IMR-90 (cell line): ENCODE measurements at regions not wholly inside any gene's neighbourhood (a gene's known extent, or its start where the extent isn't known, plus 50 kb on each side); places are given as distances from the start of the nearest gene placed in this dataset.

ENCODE experiments used
- ATAC-seq: fragments of 200-7000 bp; cut with Tn5 transposase; 2 replicates; pipeline ENCODE4 v1.9.1; 2020; ENCODE audit warnings: low read depth, mild to moderate bottlenecking, moderate library complexity
- BruUV-seq: library from RNA; stranded (reverse); fragments of 400-500 nt; replicated peaks from 2 replicates; lab custom pipeline; 2021; lab: Mats Ljungman, UMichigan
- CTCF ChIA-PET: fragments of 300-600 bp; formaldehyde crosslinking; extraction: SDS; loops from one replicate; lab custom pipeline; 2021; ENCODE audit warnings: antibody characterized with exemption; lab: Yijun Ruan, JAX
- POLR2A ChIA-PET: fragments of 300-600 bp; sonication (Branson Sonifier 250); formaldehyde crosslinking; loops from one replicate; lab custom pipeline; 2022; ENCODE audit warnings: antibody characterized with exemption; ENCODE audit not compliant: unreplicated experiment; lab: Charles Lee
- DNase-seq: peaks from one replicate; pipeline ENCODE4 v3.0.0; 2013
- H2AFZ ChIP-seq: replicated peaks from 2 replicates; pipeline ENCODE3; 2013; ENCODE audit warnings: low read length, mild to moderate bottlenecking; ENCODE audit not compliant: poor library complexity
- H2AK5ac ChIP-seq: 2 replicates; pipeline ENCODE4 v1.6.1; 2013; ENCODE audit warnings: low read depth, low read length, inconsistent platforms
- H2AK9ac ChIP-seq: replicated peaks from 2 replicates; pipeline ENCODE3; 2013; ENCODE audit warnings: mild to moderate bottlenecking, low read depth, low read length, moderate library complexity; ENCODE audit not compliant: poor library complexity
- H2BK120ac ChIP-seq: 2 replicates; pipeline ENCODE4 v1.6.1; 2013; ENCODE audit warnings: low read depth, low read length, inconsistent platforms
- H2BK15ac ChIP-seq: 3 replicates; pipeline ENCODE4 v1.6.1; 2013; ENCODE audit warnings: low read depth, low read length, inconsistent platforms
- H2BK20ac ChIP-seq: 2 replicates; pipeline ENCODE4 v1.6.1; 2013; ENCODE audit warnings: low read depth, mild to moderate bottlenecking, inconsistent platforms, low read length, moderate library complexity
- H2BK5ac ChIP-seq: 2 replicates; pipeline ENCODE4 v1.6.1; 2013; ENCODE audit warnings: mild to moderate bottlenecking, low read depth, low read length, inconsistent platforms; ENCODE audit not compliant: poor library complexity, severe bottlenecking
- H3K14ac ChIP-seq: replicated peaks from 2 replicates; pipeline ENCODE4 v1.6.1; 2013; ENCODE audit warnings: low read depth, low read length, inconsistent platforms
- H3K18ac ChIP-seq: 2 replicates; pipeline ENCODE4 v1.6.1; 2013; ENCODE audit warnings: low read depth, low read length, control low read depth
- H3K23ac ChIP-seq: 2 replicates; pipeline ENCODE4 v1.6.1; 2013; ENCODE audit warnings: low read depth, low read length, inconsistent platforms
- H3K27ac ChIP-seq: 2 replicates; pipeline ENCODE4 v1.5.1; 2013; ENCODE audit warnings: mild to moderate bottlenecking, control low read depth, low read length; ENCODE audit not compliant: insufficient read depth
- H3K27me3 ChIP-seq: 2 replicates; pipeline ENCODE4 v1.6.1; 2013; ENCODE audit warnings: low read length; ENCODE audit not compliant: control insufficient read depth, insufficient read depth
- H3K36me3 ChIP-seq: 2 replicates; pipeline ENCODE4 v1.6.1; 2013; ENCODE audit warnings: low read length, mixed read lengths; ENCODE audit not compliant: control insufficient read depth, insufficient read depth
- H3K4ac ChIP-seq: 2 replicates; pipeline ENCODE4 v1.6.1; 2013; ENCODE audit warnings: low read depth, low read length, inconsistent platforms
- H3K4me1 ChIP-seq: 2 replicates; pipeline ENCODE4 v1.6.1; 2013; ENCODE audit warnings: low read length, mixed read lengths; ENCODE audit not compliant: control insufficient read depth, insufficient read depth
- H3K4me2 ChIP-seq: 2 replicates; pipeline ENCODE4 v1.6.1; 2013; ENCODE audit warnings: low read depth, mild to moderate bottlenecking, control low read depth, low read length, moderate library complexity
- H3K4me3 ChIP-seq: 2 replicates; pipeline ENCODE4 v1.5.1; 2013; ENCODE audit warnings: low read depth, mild to moderate bottlenecking, control low read depth, low read length, moderate library complexity; ENCODE audit not compliant: insufficient read depth
- H3K56ac ChIP-seq: 2 replicates; pipeline ENCODE4 v1.6.1; 2013; ENCODE audit warnings: low read length, inconsistent platforms; ENCODE audit not compliant: insufficient read depth; ENCODE audit errors: extremely low read depth
- H3K79me1 ChIP-seq, 2 experiments: 2 replicates each; pipeline ENCODE4 v1.6.1; 2013; ENCODE audit warnings: low read length in 2 of 2, inconsistent platforms in 1 of 2, low read depth in 1 of 2
- H3K9ac ChIP-seq: 2 replicates; pipeline ENCODE4 v1.6.1; 2013; ENCODE audit warnings: low read depth, low read length, control low read depth
- H3K9me1 ChIP-seq: 2 replicates; pipeline ENCODE4 v1.6.1; 2013; ENCODE audit warnings: low read length, inconsistent platforms; ENCODE audit not compliant: insufficient read depth
- H3K9me3 ChIP-seq: 2 replicates; pipeline ENCODE4 v1.6.1; 2013; ENCODE audit warnings: low read length; ENCODE audit not compliant: control insufficient read depth, insufficient read depth
- H4K20me1 ChIP-seq: 2 replicates; pipeline ENCODE4 v1.6.1; 2013; ENCODE audit warnings: low read length, inconsistent platforms; ENCODE audit not compliant: insufficient read depth
- H4K5ac ChIP-seq: 2 replicates; pipeline ENCODE4 v1.6.1; 2013; ENCODE audit warnings: mild to moderate bottlenecking, low read depth, low read length, control low read depth
- H4K8ac ChIP-seq, 2 experiments: 2 replicates each; pipeline ENCODE4 v1.6.1; 2013; ENCODE audit warnings: low read depth in 2 of 2, low read length in 2 of 2, control low read depth in 1 of 2, inconsistent platforms in 1 of 2
- H4K91ac ChIP-seq: 2 replicates; pipeline ENCODE4 v1.6.1; 2013; ENCODE audit warnings: low read depth, low read length, inconsistent platforms; ENCODE audit not compliant: insufficient read depth
- BHLHE40 ChIP-seq: fragments of 150-350 bp; IDR thresholded peaks from 2 replicates; pipeline ENCODE4 v1.6.1; 2016; ENCODE audit warnings: mild to moderate bottlenecking, low read depth, low read length
- FOS ChIP-seq: fragments of 150-350 bp; IDR thresholded peaks from 2 replicates; pipeline ENCODE4 v1.6.1; 2016; ENCODE audit warnings: low read depth, low read length
- MAFK ChIP-seq: IDR thresholded peaks from 2 replicates; pipeline ENCODE4 v1.6.1; 2012; ENCODE audit warnings: low read depth, low read length, improper control_type of control experiment
- MAZ ChIP-seq: IDR thresholded peaks from 2 replicates; pipeline ENCODE4 v1.6.1; 2012; ENCODE audit warnings: low read depth, mild to moderate bottlenecking, low read length, improper control_type of control experiment, moderate library complexity, borderline replicate concordance
- MXI1 ChIP-seq: IDR thresholded peaks from 2 replicates; pipeline ENCODE4 v1.6.1; 2012; ENCODE audit warnings: low read depth, mild to moderate bottlenecking, low read length, moderate library complexity, borderline replicate concordance
- NFE2L2 ChIP-seq: fragments of 150-350 bp; IDR thresholded peaks from 2 replicates; pipeline ENCODE4 v1.6.1; 2016; ENCODE audit warnings: low read depth, mild to moderate bottlenecking, low read length
- RCOR1 ChIP-seq: IDR thresholded peaks from 2 replicates; pipeline ENCODE4 v1.6.1; 2012; ENCODE audit warnings: mild to moderate bottlenecking, low read length, improper control_type of control experiment; ENCODE audit not compliant: insufficient replicate concordance
- RFX5 ChIP-seq: IDR thresholded peaks from 2 replicates; pipeline ENCODE4 v1.8.0; 2012; ENCODE audit warnings: low read depth, mild to moderate bottlenecking, low read length, moderate library complexity
- USF2 ChIP-seq: fragments of 150-350 bp; IDR thresholded peaks from 2 replicates; pipeline ENCODE4 v1.6.1; 2017; ENCODE audit warnings: mild to moderate bottlenecking, antibody characterized with exemption, low read length, low read depth
- WGBS, 2 experiments: methylation state at CpG; one replicate each; pipeline versions ENCODE4 v1.1.5 to v1.1.7; 2013; ENCODE audit warnings: missing lambda C conversion rate in 2 of 2; ENCODE audit not compliant: insufficient read length in 1 of 2; ENCODE audit errors: extremely low coverage in 2 of 2; 5-methylcytosine and 5-hydroxymethylcytosine counted together
- dilution Hi-C: fragments of 300-500 bp; cut with HindIII; formaldehyde crosslinking; loops from one replicate; pipeline ENCODE4 v1.14.3; 2018; ENCODE audit warnings: low sequenced_read_pairs; ENCODE audit not compliant: unreplicated experiment
- in situ Hi-C: fragments of 300-500 bp; cut with MboI; formaldehyde crosslinking; loops from 3 replicates; pipeline ENCODE4 v1.14.3; 2019; ENCODE audit warnings: low sequenced_read_pairs, inconsistent platforms, mixed read lengths
- intact Hi-C: fragments of 100-400 bp; cut with micrococcal nuclease; formaldehyde crosslinking; loops from 2 replicates; pipeline ENCODE4 v1.10.0; 2022

GRCh38 chr6:1002989-1003388 lies 308.9 kb upstream of the FOXQ1 start:
- H3K9me1 ChIP-seq = no peaks in the 10 kb centered on the region
- in situ Hi-C loops (no loop called here), intact Hi-C loops (no loop called here), dilution Hi-C loops (no loop called here)
- H3K4me1 ChIP-seq = no peaks in the 10 kb centered on the region
- no peak overlapping the region for H4K5ac ChIP-seq
- 81% methylated on average over 6 of the region's 12 CpGs; no CpG with 5 or more reads in 1 of the 2 experiments for WGBS, 2 experiments
- H4K91ac ChIP-seq = no peak overlapping the region
- H3K4ac ChIP-seq = no peak overlapping the region
- H3K18ac ChIP-seq = no peak overlapping the region
- no peak overlapping the region for H3K9ac ChIP-seq
- H3K14ac ChIP-seq = no peak overlapping the region
- H3K4me2 ChIP-seq = no peak overlapping the region
- ATAC-seq = no peak
- peaks cover 23% of the 10 kb centered on the region for H3K27me3 ChIP-seq
- TF ChIP-seq MAZ (no peak), FOS (no peak), RFX5 (no peak), BHLHE40 (no peak), MXI1 (no peak), RCOR1 (no peak), MAFK (no peak), USF2 (no peak), NFE2L2 (no peak)
- H2BK120ac ChIP-seq = no peak overlapping the region
- H3K9me3 ChIP-seq = no peaks in the 10 kb centered on the region
- no peak overlapping the region for H3K4me3 ChIP-seq
- H2AFZ ChIP-seq = no peak overlapping the region
- no peak overlapping the region for H2BK20ac ChIP-seq
- POLR2A ChIA-PET = no interaction called here
- H3K79me1 ChIP-seq = no peaks in the 10 kb centered on the region
- no peak overlapping the region for H2AK9ac ChIP-seq
- H2AK5ac ChIP-seq = no peak overlapping the region
- H4K20me1 ChIP-seq = no peaks in the 10 kb centered on the region
- no peak overlapping the region for H4K8ac ChIP-seq
- no peak overlapping the region for H3K56ac ChIP-seq
- CTCF ChIA-PET = interaction anchor here (0.7 kb wide), 1 partner anchor 15 kb away, joined by 3 read pairs; no protein-coding TSS in a partner anchor
- no peak overlapping the region for H2BK15ac ChIP-seq
- H3K36me3 ChIP-seq = no peaks in the 10 kb centered on the region
- H2BK5ac ChIP-seq = no peak overlapping the region
- no peak overlapping the region for H3K23ac ChIP-seq
- DNase-seq = no peak
- BruUV-seq = no TSS peak
- H3K27ac ChIP-seq = no peak overlapping the region
